Activated CD4-positive, alpha-beta T cell treated with anti-CD3 and anti-CD28 coated beads, Interleukin-2, amount 50 U/mL, for 24 hours (primary cell): ENCODE measurements at regions not wholly inside any gene's neighbourhood (a gene's known extent, or its start where the extent isn't known, plus 50 kb on each side); places are given as distances from the start of the nearest gene placed in this dataset.
"Not testable (repeated sequence)": the region's sequence is repeated elsewhere in the genome, so short reads cannot be mapped to it uniquely, and the experiment has no call there.

Source experiments
- DNase-seq, 2 donors: peaks; one replicate each; pipeline ENCODE4 v3.0.0-alpha.2; 2020; ENCODE audit warnings: low read depth in 1 of 2, low spot score in 1 of 2

- DNase-seq = no peak
Observed at GRCh38 chr16:60074378-60074777, 1340.3 kb upstream of the GOT2 start.

- no peak for DNase-seq
Observed at GRCh38 chr16:60073376-60073775, 1339.3 kb upstream of the GOT2 start.

- no peak for DNase-seq
Observed at GRCh38 chr16:60064026-60064425, 1329.9 kb upstream of the GOT2 start.

- no peak for DNase-seq
Observed at GRCh38 chr16:60061396-60061795, 1327.3 kb upstream of the GOT2 start.

- no peak for DNase-seq
Observed at GRCh38 chr16:60060731-60061130, 1326.6 kb upstream of the GOT2 start.

GRCh38 chr16:60059141-60059540, 1325.0 kb upstream of the GOT2 start:
- DNase-seq = no peak

GRCh38 chr16:60041671-60042070, 1307.6 kb upstream of the GOT2 start:
- DNase-seq = no peak

- DNase-seq = no peak
Observed at GRCh38 chr16:60031740-60032139, 1297.6 kb upstream of the GOT2 start.

- DNase-seq = no peak
Observed at GRCh38 chr16:60027351-60027750, 1293.2 kb upstream of the GOT2 start.

- DNase-seq = no peak
Observed at GRCh38 chr16:60013076-60013475, 1279.0 kb upstream of the GOT2 start.

- no peak for DNase-seq
Observed at GRCh38 chr16:60001523-60001922, 1267.4 kb upstream of the GOT2 start.

- no peak for DNase-seq
Observed at GRCh38 chr16:59997706-59998105, 1263.6 kb upstream of the GOT2 start.

GRCh38 chr16:59993101-59993500, 1259.0 kb upstream of the GOT2 start:
- DNase-seq = no peak

- no peak for DNase-seq
Observed at GRCh38 chr16:59991171-59991570, 1257.1 kb upstream of the GOT2 start.

GRCh38 chr16:59988591-59988990, 1254.5 kb upstream of the GOT2 start:
- no peak for DNase-seq

GRCh38 chr16:59975953-59976352, 1241.8 kb upstream of the GOT2 start:
- no peak for DNase-seq

GRCh38 chr16:59973966-59974365, 1239.8 kb upstream of the GOT2 start:
- DNase-seq = no peak

GRCh38 chr16:59971264-59971663, 1237.1 kb upstream of the GOT2 start:
- DNase-seq = no peak

GRCh38 chr16:59964232-59964924, 1230.3 kb upstream of the GOT2 start:
- DNase-seq = no peak

- DNase-seq = no peak
Observed at GRCh38 chr16:59959311-59959710, 1225.2 kb upstream of the GOT2 start.

GRCh38 chr16:59950431-59950830, 1216.3 kb upstream of the GOT2 start:
- no peak for DNase-seq

GRCh38 chr16:59944041-59944440, 1209.9 kb upstream of the GOT2 start:
- DNase-seq = not testable (repeated sequence)

GRCh38 chr16:59941594-59941993, 1207.5 kb upstream of the GOT2 start:
- no peak for DNase-seq
